ENCODE measurements at regions not wholly inside any gene's neighbourhood (a gene's known extent, or its start where the extent isn't known, plus 50 kb on each side); places are given as distances from the start of the nearest gene placed in this dataset.
"Not testable (repeated sequence)": the region's sequence is repeated elsewhere in the genome, so short reads cannot be mapped to it uniquely, and the experiment has no call there.

GRCh38 chr15:30760633-30761032, 134.7 kb downstream of the ARHGAP11B start:
- not testable (repeated sequence) for DNase-seq

- DNase-seq = not testable (repeated sequence)
Measured at GRCh38 chr15:30761365-30761764, 135.4 kb downstream of the ARHGAP11B start.

- not testable (repeated sequence) for DNase-seq
Measured at GRCh38 chr15:30769390-30770124, 134.2 kb upstream of the FAN1 start.

- no peak for DNase-seq
Measured at GRCh38 chr15:30770759-30771158, 133.0 kb upstream of the FAN1 start.

- no peak for DNase-seq
Measured at GRCh38 chr15:30783019-30783418, 120.7 kb upstream of the FAN1 start.

- DNase-seq = no peak
Measured at GRCh38 chr15:30788595-30788994, 115.1 kb upstream of the FAN1 start.

- DNase-seq = no peak
Measured at GRCh38 chr15:30791239-30792175, 112.2 kb upstream of the FAN1 start.

- DNase-seq = not testable (repeated sequence)
Measured at GRCh38 chr15:30792843-30793242, 110.9 kb upstream of the FAN1 start.

GRCh38 chr15:30794388-30794787, 109.3 kb upstream of the FAN1 start:
- no peak for DNase-seq

GRCh38 chr15:30799565-30799964, 104.2 kb upstream of the FAN1 start:
- not testable (repeated sequence) for DNase-seq

- DNase-seq = not testable (repeated sequence)
Measured at GRCh38 chr15:30801140-30801895, 102.4 kb upstream of the FAN1 start.

GRCh38 chr15:30802001-30802400, 101.7 kb upstream of the FAN1 start:
- not testable (repeated sequence) for DNase-seq

- not testable (repeated sequence) for DNase-seq
Measured at GRCh38 chr15:30803703-30804102, 100.0 kb upstream of the FAN1 start.

- DNase-seq = no peak
Measured at GRCh38 chr15:30816430-30816829, 87.3 kb upstream of the FAN1 start.

- DNase-seq = peak; percentile 57
Measured at GRCh38 chr15:30823068-30823813, 80.5 kb upstream of the FAN1 start.

GRCh38 chr15:30824518-30825195, 79.1 kb upstream of the FAN1 start:
- no peak for DNase-seq

- no peak for DNase-seq
Measured at GRCh38 chr15:30827625-30828303, 76.0 kb upstream of the FAN1 start.

GRCh38 chr15:30828304-30828639, 75.4 kb upstream of the FAN1 start:
- not testable (repeated sequence) for DNase-seq

- no peak for DNase-seq
Measured at GRCh38 chr15:30830961-30831360, 72.8 kb upstream of the FAN1 start.

- not testable (repeated sequence) for DNase-seq
Measured at GRCh38 chr15:30833379-30833778, 70.3 kb upstream of the FAN1 start.

GRCh38 chr15:30841639-30842038, 62.1 kb upstream of the FAN1 start:
- DNase-seq = peak; percentile 29
